ENCODE measurements at regions not wholly inside any gene's neighbourhood (a gene's known extent, or its start where the extent isn't known, plus 50 kb on each side); places are given as distances from the start of the nearest gene placed in this dataset.
"Not testable (repeated sequence)": the region's sequence is repeated elsewhere in the genome, so short reads cannot be mapped to it uniquely, and the experiment has no call there.

GRCh38 chr4:72895408-72895807, 174.1 kb downstream of the COX18 start:
- no peaks in the 10 kb centered on the region for H3K36me3 ChIP-seq (ENCODE audit: control insufficient read depth, insufficient read depth, low read length)
- no peaks in the 10 kb centered on the region for H3K27me3 ChIP-seq (ENCODE audit: control insufficient read depth, insufficient read depth, low read length)
- TF ChIP-seq, protein P1, sequence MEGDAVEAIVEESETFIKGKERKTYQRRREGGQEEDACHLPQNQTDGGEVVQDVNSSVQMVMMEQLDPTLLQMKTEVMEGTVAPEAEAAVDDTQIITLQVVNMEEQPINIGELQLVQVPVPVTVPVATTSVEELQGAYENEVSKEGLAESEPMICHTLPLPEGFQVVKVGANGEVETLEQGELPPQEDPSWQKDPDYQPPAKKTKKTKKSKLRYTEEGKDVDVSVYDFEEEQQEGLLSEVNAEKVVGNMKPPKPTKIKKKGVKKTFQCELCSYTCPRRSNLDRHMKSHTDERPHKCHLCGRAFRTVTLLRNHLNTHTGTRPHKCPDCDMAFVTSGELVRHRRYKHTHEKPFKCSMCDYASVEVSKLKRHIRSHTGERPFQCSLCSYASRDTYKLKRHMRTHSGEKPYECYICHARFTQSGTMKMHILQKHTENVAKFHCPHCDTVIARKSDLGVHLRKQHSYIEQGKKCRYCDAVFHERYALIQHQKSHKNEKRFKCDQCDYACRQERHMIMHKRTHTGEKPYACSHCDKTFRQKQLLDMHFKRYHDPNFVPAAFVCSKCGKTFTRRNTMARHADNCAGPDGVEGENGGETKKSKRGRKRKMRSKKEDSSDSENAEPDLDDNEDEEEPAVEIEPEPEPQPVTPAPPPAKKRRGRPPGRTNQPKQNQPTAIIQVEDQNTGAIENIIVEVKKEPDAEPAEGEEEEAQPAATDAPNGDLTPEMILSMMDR (IDR thresholded peaks at IDR 0.05; ENCODE audit: insufficient read depth, low read length, severe bottlenecking) = no peak
- no peak overlapping the region for H3K4me3 ChIP-seq (ENCODE audit: low read depth, low read length)
- FAIRE-seq = peak; percentile 64
- DNase-seq (ENCODE audit: low read depth) = no peak

GRCh38 chr4:72893354-72894066, 176.0 kb downstream of the COX18 start:
- H3K4me3 ChIP-seq (ENCODE audit: low read depth, low read length) = no peak overlapping the region
- no peak for FAIRE-seq
- H3K27me3 ChIP-seq (ENCODE audit: control insufficient read depth, insufficient read depth, low read length) = no peaks in the 10 kb centered on the region
- TF ChIP-seq, protein P1 (IDR thresholded peaks at IDR 0.05; ENCODE audit: insufficient read depth, low read length, severe bottlenecking) = no peak
- DNase-seq (ENCODE audit: low read depth) = no peak
- no peaks in the 10 kb centered on the region for H3K36me3 ChIP-seq (ENCODE audit: control insufficient read depth, insufficient read depth, low read length)

GRCh38 chr4:72888331-72888730, 181.2 kb downstream of the COX18 start:
- DNase-seq (ENCODE audit: low read depth) = no peak
- H3K4me3 ChIP-seq (ENCODE audit: low read depth, low read length) = no peak overlapping the region
- no peaks in the 10 kb centered on the region for H3K36me3 ChIP-seq (ENCODE audit: control insufficient read depth, insufficient read depth, low read length)
- FAIRE-seq = no peak
- TF ChIP-seq, protein P1 (IDR thresholded peaks at IDR 0.05; ENCODE audit: insufficient read depth, low read length, severe bottlenecking) = no peak
- no peaks in the 10 kb centered on the region for H3K27me3 ChIP-seq (ENCODE audit: control insufficient read depth, insufficient read depth, low read length)

DNA sequence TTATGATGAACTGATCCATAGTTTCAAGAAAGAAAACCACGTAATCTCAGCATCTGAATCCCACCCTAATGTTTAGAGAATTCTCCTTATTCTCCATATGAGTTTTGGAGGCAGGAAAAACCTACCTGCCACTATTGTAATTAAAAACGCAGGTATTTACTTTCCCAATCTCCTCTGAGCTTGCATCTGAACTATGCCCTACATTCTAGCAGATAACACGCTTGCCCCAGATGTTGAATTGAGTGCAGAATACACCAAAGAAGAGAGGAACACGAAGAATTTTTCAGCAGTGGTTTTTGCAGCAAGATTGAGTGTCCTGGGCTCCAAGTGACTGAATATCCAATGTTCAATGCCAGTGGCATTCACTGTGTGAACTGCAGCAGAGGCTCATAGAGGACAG, 182.4 kb downstream of the COX18 start:
- no peaks in the 10 kb centered on the region for H3K27me3 ChIP-seq (ENCODE audit: control insufficient read depth, insufficient read depth, low read length)
- FAIRE-seq = no peak
- TF ChIP-seq, protein P1 (IDR thresholded peaks at IDR 0.05; ENCODE audit: insufficient read depth, low read length, severe bottlenecking) = no peak
- DNase-seq (ENCODE audit: low read depth) = no peak
- H3K36me3 ChIP-seq (ENCODE audit: control insufficient read depth, insufficient read depth, low read length) = no peaks in the 10 kb centered on the region
- H3K4me3 ChIP-seq (ENCODE audit: low read depth, low read length) = no peak overlapping the region

GRCh38 chr4:72886602-72887001, 182.9 kb downstream of the COX18 start:
- no peak for FAIRE-seq
- no peak overlapping the region for H3K4me3 ChIP-seq (ENCODE audit: low read depth, low read length)
- H3K36me3 ChIP-seq (ENCODE audit: control insufficient read depth, insufficient read depth, low read length) = no peaks in the 10 kb centered on the region
- TF ChIP-seq, protein P1 (IDR thresholded peaks at IDR 0.05; ENCODE audit: insufficient read depth, low read length, severe bottlenecking) = peak; percentile 23
- DNase-seq (ENCODE audit: low read depth) = peak; percentile 33
- no peaks in the 10 kb centered on the region for H3K27me3 ChIP-seq (ENCODE audit: control insufficient read depth, insufficient read depth, low read length)

DNA sequence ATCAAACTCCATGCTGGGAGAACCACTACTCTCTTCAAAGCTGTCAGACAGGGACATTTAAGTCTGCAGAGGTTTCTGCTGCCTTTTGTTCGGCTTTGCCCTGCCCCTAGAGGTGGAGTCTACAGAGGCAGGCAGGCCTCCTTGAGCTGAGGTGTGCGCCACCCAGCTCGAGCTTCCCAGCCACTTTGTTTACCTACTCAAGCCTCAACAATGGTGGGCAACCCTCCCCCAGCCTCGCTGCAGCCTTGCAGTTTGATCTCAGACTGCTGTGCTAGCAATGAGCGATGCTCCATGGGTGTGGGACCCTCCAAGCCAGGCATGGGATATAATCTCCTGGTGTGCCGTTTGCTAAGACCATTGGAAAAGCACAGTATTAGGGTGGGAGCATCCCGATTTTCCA, 185.3 kb downstream of the COX18 start:
- FAIRE-seq; H3K27me3 ChIP-seq (ENCODE audit: control insufficient read depth, insufficient read depth, low read length); H3K36me3 ChIP-seq (ENCODE audit: control insufficient read depth, insufficient read depth, low read length); H3K4me3 ChIP-seq (ENCODE audit: low read depth, low read length); DNase-seq (ENCODE audit: low read depth): not testable (repeated sequence)

Measured in bronchial epithelial cell (primary cell).